Tibial artery (tissue), 4 donors: ENCODE measurements at regions not wholly inside any gene's neighbourhood (a gene's known extent, or its start where the extent isn't known, plus 50 kb on each side); places are given as distances from the start of the nearest gene placed in this dataset.

Experiments used
- DNase-seq, 2 donors: peaks; one replicate each; pipeline ENCODE4 v3.0.0-alpha.2; 2019
- H3K27ac ChIP-seq, 2 donors: fragments of 200-600 bp; sonication (generic) in 1 of 2; 1 replicate in 1 of 2; 2 replicates in 1 of 2; pipeline ENCODE4 v1.5.1; 2018 to 2019; ENCODE audit warnings: mild to moderate bottlenecking in 1 of 2
- H3K27me3 ChIP-seq, 2 donors: fragments of 200-600 bp; sonication (generic) in 1 of 2; one replicate each; pipeline versions ENCODE4 v1.5.1 to v1.6.0; 2016 to 2019
- H3K36me3 ChIP-seq, 3 donors: fragments of 200-600 bp; sonication (generic) in 2 of 3; one replicate each; pipeline ENCODE4 v1.5.1; 2016 to 2019; ENCODE audit warnings: mild to moderate bottlenecking in 2 of 3
- H3K4me1 ChIP-seq, 4 donors: fragments of 200-600 bp; sonication (generic) in 2 of 4; 1 replicate in 3 of 4; 2 replicates in 1 of 4; pipeline ENCODE4 v1.5.1; 2016 to 2019
- H3K4me3 ChIP-seq, 2 donors: fragments of 200-600 bp; sonication (generic) in 1 of 2; 1 replicate in 1 of 2; 2 replicates in 1 of 2; pipeline ENCODE4 v1.5.1; 2018 to 2019; ENCODE audit warnings: mild to moderate bottlenecking in 2 of 2
- H3K9me3 ChIP-seq, 3 donors: fragments of 200-600 bp; sonication (generic) in 1 of 3; one replicate each; pipeline ENCODE4 v1.5.1; 2016 to 2019
- CTCF ChIP-seq, 2 experiments: fragments of 200-600 bp in 1 of 2; fragments of 450-650 bp in 1 of 2; IDR thresholded peaks; one replicate each; pipeline ENCODE4 v1.5.1; 2017 to 2019; ENCODE audit warnings: antibody characterized with exemption in 2 of 2, mild to moderate bottlenecking in 1 of 2, moderate library complexity in 1 of 2
- intact Hi-C: fragments of 100-400 bp; cut with DNase I; formaldehyde crosslinking; loops from one replicate; pipeline ENCODE4 v1.15.0; 2023; ENCODE audit warnings: low total_unique reads

DNA sequence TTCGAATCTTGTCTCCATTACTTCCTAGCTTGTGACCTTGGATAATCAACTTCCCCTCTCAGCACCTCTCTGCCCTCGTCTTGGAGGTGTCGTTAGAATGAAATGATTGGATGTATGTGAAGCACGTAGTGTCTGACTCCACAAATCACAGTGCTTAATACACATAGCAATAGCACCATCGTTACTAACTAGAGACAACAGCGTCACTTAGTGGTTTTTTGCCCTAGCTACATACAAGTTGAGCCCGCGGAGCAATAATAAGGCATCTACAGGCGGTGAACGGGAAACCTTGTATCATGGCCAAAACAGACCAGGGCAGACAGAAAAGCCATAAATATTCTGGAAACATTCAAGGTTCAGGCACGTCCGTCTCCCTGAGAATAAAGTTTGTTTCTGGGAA, 154.9 kb downstream of the ASCL4 start:
- intact Hi-C loops: no loop called here
- H3K4me3 ChIP-seq: no peak overlapping the region
- TF ChIP-seq CTCF (IDR thresholded peaks at IDR 0.05): no peak
- H3K9me3 ChIP-seq: no peaks in the 10 kb centered on the region
- H3K4me1 ChIP-seq: no peaks in the 10 kb centered on the region
- H3K27ac ChIP-seq: no peak overlapping the region
- peaks cover 0 to 25% of the 10 kb centered on the region in 2 donors for H3K27me3 ChIP-seq
- H3K36me3 ChIP-seq: no peaks in the 10 kb centered on the region
- DNase-seq: no peak

GRCh38 chr12:107931761-107932160, 157.3 kb downstream of the ASCL4 start:
- intact Hi-C loops: no loop called here
- Histone ChIP-seq H3K27me3 (peaks cover 0 to 37% of the 10 kb centered on the region in 2 donors), H3K36me3 (no peaks in the 10 kb centered on the region), H3K27ac (no peak overlapping the region), H3K4me1 (no peaks in the 10 kb centered on the region), H3K4me3 (no peak overlapping the region), H3K9me3 (no peaks in the 10 kb centered on the region)
- no peak for DNase-seq
- no peak for TF ChIP-seq CTCF (IDR thresholded peaks at IDR 0.05)

DNA sequence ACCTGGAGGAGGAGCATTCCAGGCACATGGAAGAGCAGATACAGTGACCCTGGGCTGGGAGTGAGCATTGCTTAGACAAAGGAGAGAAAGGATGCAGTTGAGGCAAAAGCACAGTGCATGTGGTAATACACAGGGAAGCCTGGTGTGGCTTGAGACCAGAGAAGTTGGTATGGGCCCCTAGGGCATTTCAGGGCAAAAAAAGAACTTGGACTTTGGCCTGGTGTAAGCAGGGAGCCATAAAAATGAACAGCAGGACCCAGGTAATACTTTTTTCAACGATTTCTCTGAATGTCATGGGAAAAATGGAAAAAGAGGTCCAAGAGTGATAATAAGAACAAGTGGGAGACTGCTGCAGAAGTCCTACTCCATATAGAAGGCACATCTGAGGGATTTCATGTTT, 163.9 kb downstream of the ASCL4 start:
- no peak for DNase-seq
- H3K4me3 ChIP-seq: no peak overlapping the region
- H3K4me1 ChIP-seq: no peaks in the 10 kb centered on the region
- no peak overlapping the region for H3K27ac ChIP-seq
- no peak for TF ChIP-seq CTCF (IDR thresholded peaks at IDR 0.05)
- H3K27me3 ChIP-seq: peaks cover 0 to 22% of the 10 kb centered on the region in 2 donors
- H3K36me3 ChIP-seq: no peaks in the 10 kb centered on the region
- H3K9me3 ChIP-seq: peaks cover 0 to 9% (median 4%) of the 10 kb centered on the region in 3 donors
- intact Hi-C loops: no loop called here

DNA sequence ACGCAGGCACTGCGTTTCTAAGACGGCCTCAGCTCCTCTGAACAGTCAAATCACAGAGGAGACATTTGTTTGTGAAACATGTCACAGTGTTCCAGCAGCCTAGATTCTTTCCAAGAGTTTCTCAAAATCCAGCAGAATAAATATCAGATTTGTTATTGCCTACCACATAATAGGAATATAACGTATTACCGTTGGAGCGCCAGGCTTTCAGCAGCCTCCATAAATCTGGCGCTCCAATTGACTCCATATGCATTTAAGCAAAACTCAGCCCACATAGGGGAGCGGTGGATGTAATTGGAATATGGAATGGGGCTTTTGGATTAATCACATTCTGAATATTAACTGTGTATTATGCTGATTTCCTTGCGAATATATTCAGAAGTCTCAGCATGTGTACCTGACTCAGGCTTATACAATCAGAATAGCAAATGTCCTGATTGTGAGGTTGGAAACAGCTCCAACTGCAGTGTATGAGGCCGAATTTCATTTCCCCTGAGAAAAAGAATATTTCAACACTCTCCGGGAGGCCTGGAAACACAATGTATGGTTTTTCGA, 174.0 kb downstream of the ASCL4 start:
- TF ChIP-seq CTCF (IDR thresholded peaks at IDR 0.05): no peak
- Histone ChIP-seq H3K27me3 (peaks cover 0 to 6% of the 10 kb centered on the region in 2 donors), H3K4me3 (no peak overlapping the region), H3K9me3 (no peaks in the 10 kb centered on the region), H3K4me1 (no peaks in the 10 kb centered on the region), H3K27ac (no peak overlapping the region), H3K36me3 (no peaks in the 10 kb centered on the region)
- DNase-seq: no peak
- intact Hi-C loops: no loop called here

GRCh38 chr12:107951024-107951423, 176.5 kb downstream of the ASCL4 start:
- intact Hi-C loops: no loop called here
- no peak for TF ChIP-seq CTCF (IDR thresholded peaks at IDR 0.05)
- H3K9me3 ChIP-seq: no peaks in the 10 kb centered on the region

More at GRCh38 chr12:107951024-107951423, 176.5 kb downstream of the ASCL4 start:
- Histone ChIP-seq H3K27me3 (peaks cover 0 to 6% of the 10 kb centered on the region in 2 donors), H3K27ac (no peak overlapping the region), H3K36me3 (no peaks in the 10 kb centered on the region), H3K4me1 (no peaks in the 10 kb centered on the region), H3K4me3 (no peak overlapping the region)
- no peak for DNase-seq
